PC-3 (cell line): ENCODE measurements at regions not wholly inside any gene's neighbourhood (a gene's known extent, or its start where the extent isn't known, plus 50 kb on each side); places are given as distances from the start of the nearest gene placed in this dataset.

Experiments used
- ATAC-seq: fragments of 200-7000 bp; cut with Tn5 transposase; 2 replicates; pipeline ENCODE4 v1.9.1; 2020; ENCODE audit warnings: mild to moderate bottlenecking, moderate library complexity
- BruUV-seq: library from RNA; stranded (reverse); fragments of 400-500 nt; replicated peaks from 2 replicates; lab custom pipeline; 2021; lab: Mats Ljungman, UMichigan
- CTCF ChIA-PET: fragments of 300-600 bp; sonication (Branson Sonifier 250); formaldehyde crosslinking; loops from one replicate; lab custom pipeline; 2022; ENCODE audit warnings: antibody characterized with exemption; lab: Charles Lee
- POLR2A ChIA-PET: fragments of 300-600 bp; sonication (Branson Sonifier 250); formaldehyde crosslinking; loops from one replicate; lab custom pipeline; 2022; ENCODE audit warnings: antibody characterized with exemption; ENCODE audit not compliant: unreplicated experiment; lab: Charles Lee
- DNase-seq: peaks from one replicate; pipeline ENCODE4 v3.0.0-alpha.2; 2015
- H2AFZ ChIP-seq: fragments of 300-600 bp; sonication (generic); 2 replicates; pipeline ENCODE4 v1.6.0; 2016; ENCODE audit warnings: antibody characterized with exemption, low read length
- H3F3A ChIP-seq: fragments of 300-600 bp; sonication (generic); one replicate; pipeline ENCODE4 v1.6.0; 2017; ENCODE audit warnings: antibody characterized with exemption, low read length, control low read depth, mild to moderate bottlenecking; ENCODE audit not compliant: unreplicated experiment
- H3K27ac ChIP-seq: fragments of 300-600 bp; sonication (generic); 2 replicates; pipeline ENCODE4 v1.5.1; 2016; ENCODE audit warnings: mild to moderate bottlenecking, low read length
- H3K27me3 ChIP-seq: fragments of 300-600 bp; sonication (generic); 2 replicates; pipeline ENCODE4 v1.6.1; 2016; ENCODE audit warnings: low read length, mixed read lengths
- H3K36me3 ChIP-seq: fragments of 300-600 bp; sonication (generic); 2 replicates; pipeline ENCODE4 v1.6.1; 2016; ENCODE audit warnings: low read depth, mixed run types, low read length, mixed read lengths
- H3K4me1 ChIP-seq: fragments of 300-600 bp; sonication (generic); 2 replicates; pipeline ENCODE4 v1.5.1; 2016; ENCODE audit warnings: low read length; ENCODE audit not compliant: insufficient read depth
- H3K4me2 ChIP-seq: fragments of 300-600 bp; sonication (generic); 2 replicates; pipeline ENCODE4 v1.6.0; 2016; ENCODE audit warnings: low read length
- H3K4me3 ChIP-seq: fragments of 300-600 bp; sonication (generic); 2 replicates; pipeline ENCODE4 v1.5.1; 2016; ENCODE audit warnings: mild to moderate bottlenecking, low read length, mixed read lengths
- H3K79me2 ChIP-seq: fragments of 300-600 bp; sonication (generic); 2 replicates; pipeline ENCODE4 v1.6.1; 2017; ENCODE audit warnings: low read length, mixed read lengths
- H3K9ac ChIP-seq: fragments of 300-600 bp; sonication (generic); 2 replicates; pipeline ENCODE4 v1.6.0; 2016; ENCODE audit warnings: mild to moderate bottlenecking, low read length
- H3K9me2 ChIP-seq: fragments of 300-600 bp; sonication (generic); replicated peaks from 2 replicates; pipeline ENCODE4 v1.6.1; 2016; ENCODE audit warnings: mixed run types, low read length, mixed read lengths
- H3K9me3 ChIP-seq: fragments of 300-600 bp; sonication (generic); 2 replicates; pipeline ENCODE4 v1.6.1; 2016; ENCODE audit warnings: low read length, mixed read lengths
- H4K20me1 ChIP-seq: fragments of 300-600 bp; sonication (generic); 2 replicates; pipeline ENCODE4 v1.6.1; 2016; ENCODE audit warnings: low read length, mixed read lengths
- EZH2 ChIP-seq: fragments of 300-600 bp; sonication (generic); IDR thresholded peaks from one replicate; pipeline ENCODE4 v1.6.1; 2017; ENCODE audit warnings: antibody characterized with exemption, mild to moderate bottlenecking, low read length; ENCODE audit not compliant: unreplicated experiment
- EZH2phosphoT487 ChIP-seq: fragments of 300-600 bp; sonication (generic); IDR thresholded peaks from 2 replicates; pipeline ENCODE4 v1.6.1; 2018; ENCODE audit warnings: mild to moderate bottlenecking, antibody characterized with exemption, low read length, borderline replicate concordance
- intact Hi-C: fragments of 100-400 bp; cut with micrococcal nuclease; formaldehyde crosslinking; loops from 2 replicates; pipeline ENCODE4 v1.9.0; 2023
- TF ChIP-seq, protein P1 (sequence below): fragments of 300-600 bp; sonication (generic); conservative IDR thresholded peaks from 2 replicates; pipeline ENCODE4 v1.5.1; 2017; ENCODE audit warnings: antibody characterized with exemption, low read depth, mild to moderate bottlenecking, low read length

GRCh38 chr6:168837254-168838036, 396.5 kb downstream of the SMOC2 start:
- no TSS peak for BruUV-seq

GRCh38 chr6:168835991-168836390, 395.0 kb downstream of the SMOC2 start:
- ChIA-PET CTCF (no interaction called here), POLR2A (no interaction called here)
- Histone ChIP-seq H3F3A (no peaks in the 10 kb centered on the region), H4K20me1 (no peaks in the 10 kb centered on the region), H3K9me2 (no peaks in the 10 kb centered on the region), H3K36me3 (no peaks in the 10 kb centered on the region), H3K4me2 (no peak overlapping the region), H3K4me3 (no peak overlapping the region), H3K27ac (no peak overlapping the region), H3K4me1 (no peaks in the 10 kb centered on the region), H3K27me3 (peaks cover 22% of the 10 kb centered on the region; the same call in 1 of the 2 replicates), H3K79me2 (no peaks in the 10 kb centered on the region), H3K9ac (no peak overlapping the region), H2AFZ (no peak overlapping the region), H3K9me3 (no peaks in the 10 kb centered on the region)
- no TSS peak for BruUV-seq
- no peak for DNase-seq
- ATAC-seq = no peak
- TF ChIP-seq EZH2 (no peak), EZH2phosphoT487 (no peak)
- TF ChIP-seq, protein P1, sequence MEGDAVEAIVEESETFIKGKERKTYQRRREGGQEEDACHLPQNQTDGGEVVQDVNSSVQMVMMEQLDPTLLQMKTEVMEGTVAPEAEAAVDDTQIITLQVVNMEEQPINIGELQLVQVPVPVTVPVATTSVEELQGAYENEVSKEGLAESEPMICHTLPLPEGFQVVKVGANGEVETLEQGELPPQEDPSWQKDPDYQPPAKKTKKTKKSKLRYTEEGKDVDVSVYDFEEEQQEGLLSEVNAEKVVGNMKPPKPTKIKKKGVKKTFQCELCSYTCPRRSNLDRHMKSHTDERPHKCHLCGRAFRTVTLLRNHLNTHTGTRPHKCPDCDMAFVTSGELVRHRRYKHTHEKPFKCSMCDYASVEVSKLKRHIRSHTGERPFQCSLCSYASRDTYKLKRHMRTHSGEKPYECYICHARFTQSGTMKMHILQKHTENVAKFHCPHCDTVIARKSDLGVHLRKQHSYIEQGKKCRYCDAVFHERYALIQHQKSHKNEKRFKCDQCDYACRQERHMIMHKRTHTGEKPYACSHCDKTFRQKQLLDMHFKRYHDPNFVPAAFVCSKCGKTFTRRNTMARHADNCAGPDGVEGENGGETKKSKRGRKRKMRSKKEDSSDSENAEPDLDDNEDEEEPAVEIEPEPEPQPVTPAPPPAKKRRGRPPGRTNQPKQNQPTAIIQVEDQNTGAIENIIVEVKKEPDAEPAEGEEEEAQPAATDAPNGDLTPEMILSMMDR = no peak
- intact Hi-C loops = no loop called here

More at GRCh38 chr6:168837254-168838036, 396.5 kb downstream of the SMOC2 start:
- DNase-seq (no peak), ATAC-seq (no peak)
- intact Hi-C loops = no loop called here
- H3K27me3 ChIP-seq = peaks cover 22% of the 10 kb centered on the region; the same call in 1 of the 2 replicates
- no peak overlapping the region for H3K27ac ChIP-seq
- no peaks in the 10 kb centered on the region for H3K9me3 ChIP-seq
- ChIA-PET POLR2A (no interaction called here), CTCF (no interaction called here)
- H3K79me2 ChIP-seq = no peaks in the 10 kb centered on the region
- TF ChIP-seq, protein P1 = no peak
- TF ChIP-seq EZH2 = no peak
- TF ChIP-seq EZH2phosphoT487 = no peak
- H2AFZ ChIP-seq = no peak overlapping the region
- H4K20me1 ChIP-seq = no peaks in the 10 kb centered on the region
- no peak overlapping the region for H3K4me2 ChIP-seq
- H3K4me1 ChIP-seq = no peaks in the 10 kb centered on the region
- no peaks in the 10 kb centered on the region for H3F3A ChIP-seq
- H3K9me2 ChIP-seq = no peaks in the 10 kb centered on the region
- no peaks in the 10 kb centered on the region for H3K36me3 ChIP-seq
- no peak overlapping the region for H3K9ac ChIP-seq
- H3K4me3 ChIP-seq = no peak overlapping the region

DNA sequence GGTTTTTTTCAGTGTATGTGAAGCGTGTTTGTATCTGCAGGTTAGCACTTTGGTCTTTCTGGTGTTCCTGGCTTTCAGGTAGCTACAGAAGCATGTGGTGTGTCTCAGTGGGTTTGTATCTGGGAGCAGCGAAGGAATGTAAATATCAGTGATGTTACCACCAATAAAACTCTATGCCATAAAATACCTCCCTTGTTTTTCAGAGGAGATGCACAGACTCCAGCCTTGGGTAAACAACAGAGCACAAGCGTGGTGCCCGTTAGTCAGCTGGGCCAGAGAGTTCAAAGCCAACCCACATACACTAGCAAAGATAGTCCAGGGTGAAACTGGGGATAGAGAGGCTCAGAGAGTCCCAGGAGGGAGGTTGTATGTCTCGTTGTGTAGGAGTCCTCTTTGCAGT, 393.8 kb downstream of the SMOC2 start:
- no peaks in the 10 kb centered on the region for H3K4me1 ChIP-seq
- BruUV-seq = no TSS peak
- H4K20me1 ChIP-seq = no peaks in the 10 kb centered on the region
- no peaks in the 10 kb centered on the region for H3F3A ChIP-seq
- H3K79me2 ChIP-seq = no peaks in the 10 kb centered on the region
- TF ChIP-seq, protein P1 = no peak
- no peak for TF ChIP-seq EZH2phosphoT487
- TF ChIP-seq EZH2 = no peak
- H3K36me3 ChIP-seq = no peaks in the 10 kb centered on the region
- H3K27me3 ChIP-seq = peaks cover 22% of the 10 kb centered on the region; the same call in 1 of the 2 replicates
- DNase-seq (no peak), ATAC-seq (no peak)
- no peak overlapping the region for H3K27ac ChIP-seq
- no peak overlapping the region for H2AFZ ChIP-seq
- no peak overlapping the region for H3K4me2 ChIP-seq
- CTCF ChIA-PET = no interaction called here
- no peaks in the 10 kb centered on the region for H3K9me3 ChIP-seq
- intact Hi-C loops = no loop called here
- no peak overlapping the region for H3K4me3 ChIP-seq
- POLR2A ChIA-PET = no interaction called here
- H3K9me2 ChIP-seq = no peaks in the 10 kb centered on the region
- H3K9ac ChIP-seq = no peak overlapping the region
